Activated CD4-positive, alpha-beta memory T cell treated with anti-CD3 and anti-CD28 coated beads for 36 hours (primary cell): ENCODE measurements at regions not wholly inside any gene's neighbourhood (a gene's known extent, or its start where the extent isn't known, plus 50 kb on each side); places are given as distances from the start of the nearest gene placed in this dataset.

Experiments
- CTCF ChIA-PET: fragments of 350-600 bp; sonication (Branson Sonifier 250); formaldehyde crosslinking; loops from one replicate; lab custom pipeline; 2021; ENCODE audit warnings: antibody characterized with exemption, inconsistent platforms; lab: Charles Lee
- POLR2A ChIA-PET: fragments of 350-600 bp; sonication (Branson Sonifier 250); formaldehyde crosslinking; loops from one replicate; lab custom pipeline; 2021; ENCODE audit warnings: antibody characterized with exemption; lab: Charles Lee
- DNase-seq: peaks from one replicate; pipeline ENCODE4 v3.0.0-alpha.2; 2020
- H3K27ac Mint-ChIP-seq: one replicate; pipeline ENCODE4 v1.8.0; 2021; ENCODE audit warnings: mixed read lengths
- H3K27me3 Mint-ChIP-seq: one replicate; pipeline ENCODE4 v1.8.0; 2021; ENCODE audit warnings: mixed read lengths
- H3K36me3 Mint-ChIP-seq: one replicate; pipeline ENCODE4 v1.8.0; 2021; ENCODE audit warnings: mixed read lengths
- H3K4me1 Mint-ChIP-seq: one replicate; pipeline ENCODE4 v1.8.0; 2021; ENCODE audit warnings: low read depth, mixed read lengths
- H3K4me3 Mint-ChIP-seq: one replicate; pipeline ENCODE4 v1.8.0; 2021; ENCODE audit warnings: mild to moderate bottlenecking, mixed read lengths
- H3K9me3 Mint-ChIP-seq: one replicate; pipeline ENCODE4 v1.8.0; 2021; ENCODE audit warnings: mixed read lengths
- intact Hi-C: fragments of 100-400 bp; cut with micrococcal nuclease; formaldehyde crosslinking; loops from one replicate; pipeline ENCODE4 v1.15.1; 2023

DNA sequence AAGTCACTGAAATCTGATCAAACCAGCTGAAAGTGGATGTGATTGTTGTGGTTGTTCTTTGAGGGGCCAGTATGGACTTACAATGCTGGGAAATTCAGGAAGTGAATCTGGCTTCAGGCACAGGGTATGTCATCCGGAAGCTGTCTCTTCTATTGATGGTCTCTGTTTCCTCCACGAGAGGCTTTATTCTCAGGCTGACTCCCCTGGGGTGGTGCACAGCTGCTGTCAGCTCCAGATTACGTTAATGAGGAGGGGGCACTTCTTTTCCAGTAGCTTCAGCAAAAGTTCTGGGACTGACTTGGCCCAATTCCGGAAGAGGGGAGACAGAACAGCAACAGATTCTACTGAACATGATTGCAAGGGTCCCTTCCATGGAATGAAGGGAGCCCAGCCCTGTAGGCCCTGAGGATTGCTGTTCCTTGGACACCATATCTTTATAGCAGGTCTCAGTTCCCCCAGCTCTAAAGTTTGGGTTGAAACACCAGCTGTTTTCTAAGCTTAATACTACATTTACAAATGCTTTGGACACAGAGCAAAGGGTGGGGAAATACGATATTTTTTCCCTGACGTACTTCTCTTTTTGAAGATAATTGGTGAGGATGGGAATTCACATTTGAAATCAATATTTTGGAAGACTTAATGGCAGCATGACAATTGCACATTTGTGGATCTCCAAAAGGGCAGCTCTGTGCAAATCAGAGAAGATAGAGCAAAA, 400.9 kb downstream of the TSN start:
- Mint-ChIP-seq H3K9me3 (no peaks in the 10 kb centered on the region), H3K4me3 (no peak overlapping the region), H3K4me1 (no peaks in the 10 kb centered on the region), H3K27me3 (no peaks in the 10 kb centered on the region), H3K27ac (no peak overlapping the region), H3K36me3 (no peaks in the 10 kb centered on the region)
- DNase-seq = no peak
- POLR2A ChIA-PET = interaction anchor here (0.7 kb wide), 1 partner anchor 10 kb away, joined by 3 read pairs; no protein-coding TSS in a partner anchor
- CTCF ChIA-PET = no interaction called here
- intact Hi-C loops = no loop called here

DNA sequence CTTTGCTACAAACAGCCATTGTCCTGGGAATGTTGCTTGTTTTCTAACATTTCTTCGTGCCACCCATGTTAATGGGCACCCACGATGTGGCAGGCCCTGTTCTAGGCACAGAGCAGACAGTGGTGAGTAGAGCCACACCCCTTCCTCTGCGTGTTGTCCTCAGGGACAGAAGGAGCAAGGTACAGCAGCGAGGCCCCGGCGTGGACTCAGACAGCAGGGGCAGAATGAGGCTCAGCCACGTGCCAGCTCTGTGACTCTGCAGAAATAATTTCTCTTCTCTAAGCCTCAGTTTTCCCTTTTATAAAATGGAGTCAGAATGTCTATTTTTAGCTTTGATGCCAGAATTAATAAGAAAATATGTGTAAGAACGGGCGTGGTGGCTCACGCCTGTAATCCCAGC, 401.7 kb downstream of the TSN start:
- H3K27ac Mint-ChIP-seq = no peak overlapping the region
- no peaks in the 10 kb centered on the region for H3K36me3 Mint-ChIP-seq
- ChIA-PET CTCF (no interaction called here), POLR2A (no interaction called here)
- H3K4me3 Mint-ChIP-seq = no peak overlapping the region
- DNase-seq = no peak
- intact Hi-C loops = no loop called here
- H3K4me1 Mint-ChIP-seq = no peaks in the 10 kb centered on the region
- H3K9me3 Mint-ChIP-seq = no peaks in the 10 kb centered on the region
- H3K27me3 Mint-ChIP-seq = no peaks in the 10 kb centered on the region

DNA sequence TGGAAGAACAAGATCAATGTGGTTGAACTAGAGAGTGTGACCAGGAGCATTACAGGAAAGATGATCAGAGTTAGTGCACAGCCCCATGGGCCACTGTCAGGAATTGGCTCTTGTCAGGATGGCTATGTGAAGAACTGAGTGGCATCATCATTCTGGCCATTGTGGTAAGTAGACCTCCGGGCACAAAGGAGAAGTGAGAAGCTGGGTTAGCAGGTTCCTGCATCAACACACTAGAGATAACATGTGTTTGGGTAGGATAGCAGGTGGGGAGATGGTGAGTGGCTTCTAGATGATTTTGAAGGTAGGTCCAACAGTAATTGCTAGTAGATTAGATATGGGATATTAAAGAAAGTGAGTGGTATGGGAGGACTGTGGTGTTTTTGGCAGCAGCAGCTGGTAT, 408.2 kb downstream of the TSN start:
- no peak for DNase-seq
- Mint-ChIP-seq H3K9me3 (no peaks in the 10 kb centered on the region), H3K4me1 (no peaks in the 10 kb centered on the region), H3K27me3 (no peaks in the 10 kb centered on the region), H3K27ac (no peak overlapping the region), H3K4me3 (no peak overlapping the region), H3K36me3 (no peaks in the 10 kb centered on the region)
- POLR2A ChIA-PET = no interaction called here
- intact Hi-C loops = no loop called here
- CTCF ChIA-PET = no interaction called here

DNA sequence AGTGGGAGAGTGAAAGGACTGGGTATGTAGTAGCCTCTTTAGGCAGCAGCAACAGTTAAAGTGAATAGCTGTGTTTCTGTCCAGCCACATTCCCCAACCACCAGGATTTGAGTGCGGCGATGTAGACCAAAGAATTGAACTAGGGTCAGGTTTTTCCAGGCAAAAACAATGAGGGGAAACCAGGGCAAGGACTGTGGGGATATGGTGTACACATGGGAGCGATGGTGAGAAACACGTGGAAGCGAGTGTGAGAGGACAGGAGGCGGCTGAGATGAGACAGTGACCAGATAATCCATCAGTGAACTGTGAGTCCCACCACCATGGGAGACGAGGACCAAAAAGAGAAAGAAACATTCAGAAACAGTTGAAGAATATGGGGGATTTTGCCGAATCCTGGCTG, 409.5 kb downstream of the TSN start:
- H3K27ac Mint-ChIP-seq = no peak overlapping the region
- CTCF ChIA-PET = no interaction called here
- no peaks in the 10 kb centered on the region for H3K27me3 Mint-ChIP-seq
- POLR2A ChIA-PET = no interaction called here
- no peak overlapping the region for H3K4me3 Mint-ChIP-seq
- intact Hi-C loops = no loop called here
- no peak for DNase-seq
- H3K9me3 Mint-ChIP-seq = no peaks in the 10 kb centered on the region
- no peaks in the 10 kb centered on the region for H3K36me3 Mint-ChIP-seq
- H3K4me1 Mint-ChIP-seq = no peaks in the 10 kb centered on the region

DNA sequence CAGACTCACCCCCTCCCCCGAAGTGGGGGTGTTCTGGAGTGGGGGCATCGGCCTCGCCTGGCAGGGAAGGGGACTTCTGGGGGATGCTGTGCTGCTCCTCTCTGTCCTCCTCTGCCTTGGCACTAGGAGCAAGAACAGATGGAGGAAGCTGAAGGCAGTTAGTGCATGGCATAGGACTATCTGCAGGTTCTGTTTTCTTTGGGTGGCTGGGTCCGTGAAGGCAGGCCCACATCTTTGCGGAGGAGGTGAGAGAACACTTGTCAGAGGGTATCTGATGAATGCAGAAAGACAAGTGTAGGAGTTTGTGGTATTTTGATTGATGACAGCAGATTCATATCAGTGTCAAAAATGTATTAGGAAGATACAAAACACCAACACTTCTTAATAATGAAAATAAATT, 411.4 kb downstream of the TSN start:
- intact Hi-C loops = no loop called here
- Mint-ChIP-seq H3K27ac (no peak overlapping the region), H3K27me3 (no peaks in the 10 kb centered on the region), H3K4me1 (no peaks in the 10 kb centered on the region), H3K4me3 (no peak overlapping the region), H3K36me3 (no peaks in the 10 kb centered on the region), H3K9me3 (no peaks in the 10 kb centered on the region)
- DNase-seq = no peak
- ChIA-PET POLR2A (no interaction called here), CTCF (no interaction called here)

DNA sequence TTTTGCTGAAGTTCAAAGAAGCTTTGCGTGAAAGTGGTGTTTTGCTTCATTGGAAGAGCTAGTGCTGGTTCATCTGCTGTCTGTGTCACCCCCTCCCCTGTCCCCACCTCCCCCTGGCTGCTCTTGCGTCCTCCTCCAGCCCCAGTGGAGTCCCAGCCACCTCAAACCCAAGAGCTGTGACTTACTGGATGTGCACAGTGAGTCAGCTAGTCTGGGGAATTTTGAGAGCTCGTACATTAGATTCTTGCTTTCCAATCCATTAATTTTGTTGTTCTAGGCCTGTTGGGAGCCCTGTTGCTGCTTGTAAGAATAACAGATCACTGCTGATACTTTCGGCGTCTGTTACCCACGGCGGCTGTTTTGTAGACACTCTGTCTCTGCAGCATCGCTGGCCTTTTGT, 412.1 kb downstream of the TSN start:
- no peaks in the 10 kb centered on the region for H3K9me3 Mint-ChIP-seq
- H3K27me3 Mint-ChIP-seq = no peaks in the 10 kb centered on the region
- intact Hi-C loops = no loop called here
- no peak for DNase-seq
- no peak overlapping the region for H3K4me3 Mint-ChIP-seq
- POLR2A ChIA-PET = no interaction called here
- no peak overlapping the region for H3K27ac Mint-ChIP-seq
- H3K4me1 Mint-ChIP-seq = no peaks in the 10 kb centered on the region
- no peaks in the 10 kb centered on the region for H3K36me3 Mint-ChIP-seq
- CTCF ChIA-PET = no interaction called here

DNA sequence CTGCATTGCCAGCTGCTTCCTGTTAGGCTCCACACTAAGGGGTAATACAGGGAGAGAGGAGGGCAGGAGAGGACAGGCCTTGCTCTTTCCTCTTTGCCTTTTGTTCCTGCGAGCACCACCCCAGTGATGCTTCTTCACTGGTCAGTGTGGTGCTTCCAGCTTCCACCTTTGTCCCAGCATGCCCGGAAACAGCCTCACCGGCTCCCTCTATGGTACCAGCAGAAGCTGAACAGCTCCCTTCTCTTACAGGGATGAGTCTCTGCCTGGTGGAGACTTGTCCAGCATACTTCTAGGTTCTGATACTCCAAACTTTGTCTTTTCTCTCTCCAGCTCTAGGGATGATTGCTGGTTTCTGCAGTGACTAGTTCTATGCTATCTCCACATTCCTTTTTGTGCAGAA, 413.3 kb downstream of the TSN start:
- H3K4me1 Mint-ChIP-seq = no peaks in the 10 kb centered on the region
- no peaks in the 10 kb centered on the region for H3K27me3 Mint-ChIP-seq
- H3K36me3 Mint-ChIP-seq = no peaks in the 10 kb centered on the region
- no peak for DNase-seq
- ChIA-PET CTCF (no interaction called here), POLR2A (no interaction called here)
- no peak overlapping the region for H3K27ac Mint-ChIP-seq
- H3K9me3 Mint-ChIP-seq = no peaks in the 10 kb centered on the region
- intact Hi-C loops = no loop called here
- H3K4me3 Mint-ChIP-seq = no peak overlapping the region

DNA sequence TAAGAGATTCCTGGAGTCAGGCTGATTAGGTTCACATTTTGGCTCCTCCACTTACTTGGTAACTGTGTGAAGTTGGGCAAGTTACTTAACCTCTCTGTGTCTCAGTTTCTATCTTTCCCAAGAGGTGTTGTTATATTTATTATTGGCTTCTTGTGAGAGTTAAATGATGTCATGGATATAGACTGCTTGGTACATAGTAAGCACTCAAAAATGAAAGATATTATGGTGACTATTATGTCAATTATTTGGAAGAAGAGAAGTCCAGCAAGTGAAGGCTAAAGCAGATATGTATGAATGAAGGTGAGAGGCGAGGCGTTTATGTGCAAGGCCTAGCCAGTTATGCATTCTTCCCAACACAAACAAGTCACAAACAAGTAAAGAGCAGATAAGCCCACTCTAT, 417.4 kb downstream of the TSN start:
- H3K27ac Mint-ChIP-seq = no peak overlapping the region
- intact Hi-C loops = no loop called here
- H3K4me3 Mint-ChIP-seq = no peak overlapping the region
- H3K36me3 Mint-ChIP-seq = no peaks in the 10 kb centered on the region
- no peak for DNase-seq
- ChIA-PET CTCF (no interaction called here), POLR2A (no interaction called here)
- no peaks in the 10 kb centered on the region for H3K4me1 Mint-ChIP-seq
- H3K27me3 Mint-ChIP-seq = no peaks in the 10 kb centered on the region
- no peaks in the 10 kb centered on the region for H3K9me3 Mint-ChIP-seq

DNA sequence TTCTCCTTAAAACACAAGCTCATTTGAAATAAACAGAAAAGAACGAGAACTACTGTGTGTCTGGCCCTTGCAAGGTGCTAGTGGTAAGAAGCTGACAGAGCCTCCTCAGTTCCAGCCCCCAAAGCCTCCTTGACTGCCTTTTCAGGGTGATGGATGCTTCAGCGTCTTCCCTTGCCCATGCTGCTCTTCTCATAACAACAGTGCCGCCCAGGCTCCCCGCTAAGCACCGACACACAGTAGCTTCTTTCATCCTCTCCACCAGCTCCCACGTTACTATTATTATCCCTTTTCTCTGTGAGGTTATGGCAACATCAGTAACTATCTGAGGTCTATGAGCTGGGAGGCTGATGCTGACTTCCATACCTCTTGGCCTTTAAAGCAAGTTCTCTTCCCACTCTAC, 418.6 kb downstream of the TSN start:
- no peak overlapping the region for H3K27ac Mint-ChIP-seq
- H3K4me1 Mint-ChIP-seq = no peaks in the 10 kb centered on the region
- DNase-seq = no peak
- intact Hi-C loops = no loop called here
- no peaks in the 10 kb centered on the region for H3K27me3 Mint-ChIP-seq
- no peaks in the 10 kb centered on the region for H3K36me3 Mint-ChIP-seq
- H3K4me3 Mint-ChIP-seq = no peak overlapping the region
- CTCF ChIA-PET = no interaction called here
- no peaks in the 10 kb centered on the region for H3K9me3 Mint-ChIP-seq
- POLR2A ChIA-PET = no interaction called here

DNA sequence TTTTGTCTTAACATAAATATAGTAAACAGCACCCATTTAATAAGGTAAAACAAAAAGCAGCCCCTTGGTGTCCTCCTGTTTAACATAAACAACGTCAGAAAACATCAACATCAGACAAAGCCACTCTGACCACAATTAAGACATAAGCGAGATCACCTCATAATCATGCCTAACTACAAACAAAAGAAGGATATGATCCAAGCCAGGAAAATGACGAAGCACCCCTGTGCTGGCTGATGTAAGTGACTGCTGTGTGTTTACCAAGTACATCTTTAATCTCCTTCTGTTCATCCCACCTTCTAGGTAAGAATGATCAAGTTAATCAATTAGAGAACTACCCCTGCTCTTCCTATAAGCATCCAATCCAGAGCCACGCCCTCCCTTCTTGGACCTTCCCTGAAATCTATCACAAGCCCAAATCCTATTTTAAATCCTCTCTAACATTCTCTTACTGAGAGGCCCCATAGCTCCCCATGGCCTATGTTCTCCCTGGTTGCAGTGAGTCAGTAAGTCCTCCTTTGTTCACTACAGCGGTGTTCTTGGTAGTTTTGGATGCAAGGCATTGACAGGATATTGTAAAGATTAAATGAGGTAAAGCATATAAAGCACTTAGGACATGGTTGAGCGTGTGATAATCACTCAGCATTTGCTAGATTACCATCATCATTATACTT, 424.2 kb downstream of the TSN start:
- ChIA-PET CTCF (no interaction called here), POLR2A (no interaction called here)
- intact Hi-C loops = no loop called here
- no peak overlapping the region for H3K4me3 Mint-ChIP-seq
- H3K9me3 Mint-ChIP-seq = no peaks in the 10 kb centered on the region
- DNase-seq = no peak
- no peaks in the 10 kb centered on the region for H3K27me3 Mint-ChIP-seq
- H3K4me1 Mint-ChIP-seq = no peaks in the 10 kb centered on the region
- H3K36me3 Mint-ChIP-seq = no peaks in the 10 kb centered on the region
- no peak overlapping the region for H3K27ac Mint-ChIP-seq

DNA sequence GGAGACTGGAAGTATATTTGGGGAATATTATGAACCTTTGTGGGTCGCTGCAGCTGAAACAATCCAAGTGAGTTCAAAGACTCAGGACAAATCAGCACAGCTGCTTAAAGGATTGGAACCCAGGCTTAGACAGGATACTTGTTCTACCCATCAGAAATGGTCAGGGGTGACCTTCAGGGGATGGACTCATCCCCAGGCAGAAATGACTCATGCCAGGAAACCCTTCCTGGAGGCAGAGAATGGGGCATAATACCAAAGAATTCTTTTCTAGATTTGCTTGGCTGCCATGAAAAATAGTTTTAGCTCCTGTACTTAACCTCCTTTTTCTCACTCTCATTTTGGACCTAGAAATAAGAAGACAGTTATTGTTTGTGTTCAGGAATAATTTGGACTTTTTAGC, 425.5 kb downstream of the TSN start:
- H3K27ac Mint-ChIP-seq = no peak overlapping the region
- H3K9me3 Mint-ChIP-seq = no peaks in the 10 kb centered on the region
- DNase-seq = no peak
- H3K4me1 Mint-ChIP-seq = no peaks in the 10 kb centered on the region
- H3K4me3 Mint-ChIP-seq = no peak overlapping the region
- ChIA-PET CTCF (no interaction called here), POLR2A (no interaction called here)
- intact Hi-C loops = no loop called here
- H3K27me3 Mint-ChIP-seq = no peaks in the 10 kb centered on the region
- H3K36me3 Mint-ChIP-seq = no peaks in the 10 kb centered on the region

DNA sequence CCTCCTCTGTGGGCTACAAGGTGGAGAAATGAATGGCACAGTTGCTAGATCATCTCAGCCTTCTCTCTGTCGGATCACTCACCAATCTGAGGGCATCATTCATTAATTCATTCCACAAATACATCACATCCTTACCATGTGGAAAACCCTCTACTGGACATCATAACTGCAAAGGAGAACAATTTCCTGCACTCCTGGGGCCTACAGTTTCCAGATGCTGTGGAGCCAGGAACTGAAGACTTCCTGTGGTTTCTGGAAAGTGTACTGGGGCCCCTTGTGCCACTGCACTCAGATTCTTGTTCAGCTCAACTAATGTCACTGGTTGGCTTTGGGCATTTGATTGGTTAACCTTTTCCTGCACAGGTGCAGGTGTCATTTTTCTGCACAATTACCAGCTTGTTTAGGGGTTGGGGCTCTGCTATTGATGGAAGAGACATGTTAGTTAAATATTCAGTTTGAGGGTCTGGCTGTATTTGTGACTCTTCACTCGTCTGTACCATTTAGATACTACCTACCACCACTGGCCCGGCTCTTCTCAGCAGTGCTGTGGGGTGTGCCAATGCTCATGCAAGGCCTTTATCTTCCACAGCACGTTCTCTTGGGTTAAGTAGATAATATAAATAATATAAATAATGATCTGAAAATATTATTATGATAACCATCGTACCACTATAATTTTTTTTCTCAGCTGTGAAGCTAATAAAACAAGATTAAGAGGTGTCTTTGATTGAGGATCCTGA, 427.3 kb downstream of the TSN start:
- H3K36me3 Mint-ChIP-seq = no peaks in the 10 kb centered on the region
- peaks cover 3% of the 10 kb centered on the region for H3K27me3 Mint-ChIP-seq
- H3K4me1 Mint-ChIP-seq = no peaks in the 10 kb centered on the region
- DNase-seq = no peak
- no peak overlapping the region for H3K27ac Mint-ChIP-seq
- CTCF ChIA-PET = no interaction called here
- POLR2A ChIA-PET = no interaction called here
- intact Hi-C loops = no loop called here
- H3K9me3 Mint-ChIP-seq = no peaks in the 10 kb centered on the region
- no peak overlapping the region for H3K4me3 Mint-ChIP-seq

DNA sequence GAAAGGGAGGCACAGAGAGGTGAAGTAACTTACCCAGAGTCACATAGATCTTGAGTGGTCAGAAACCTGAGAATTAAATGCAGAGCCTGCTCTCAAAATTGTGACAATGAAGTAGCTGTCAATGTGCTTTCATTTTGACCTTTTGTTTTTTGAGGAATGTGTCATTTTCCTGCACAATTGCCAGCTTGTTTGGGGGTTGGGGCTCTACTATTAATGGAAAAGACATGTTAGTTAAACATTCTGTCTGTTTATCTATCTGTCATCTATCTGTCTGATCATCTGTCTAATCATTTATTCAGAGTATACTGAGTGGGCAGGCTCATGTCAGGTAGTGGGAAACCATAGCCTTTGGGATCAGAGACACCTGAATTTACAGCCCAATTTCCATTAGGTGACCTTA, 428.4 kb downstream of the TSN start:
- ChIA-PET POLR2A (no interaction called here), CTCF (no interaction called here)
- H3K36me3 Mint-ChIP-seq = no peaks in the 10 kb centered on the region
- no peak overlapping the region for H3K27ac Mint-ChIP-seq
- no peaks in the 10 kb centered on the region for H3K9me3 Mint-ChIP-seq
- no peaks in the 10 kb centered on the region for H3K4me1 Mint-ChIP-seq
- intact Hi-C loops = no loop called here
- no peak overlapping the region for H3K4me3 Mint-ChIP-seq
- peaks cover 3% of the 10 kb centered on the region for H3K27me3 Mint-ChIP-seq
- no peak for DNase-seq
